Activated CD8-positive, alpha-beta memory T cell treated with anti-CD3 and anti-CD28 coated beads for 36 hours (primary cell): ENCODE measurements at regions not wholly inside any gene's neighbourhood (a gene's known extent, or its start where the extent isn't known, plus 50 kb on each side); places are given as distances from the start of the nearest gene placed in this dataset.
"Not testable (repeated sequence)": the region's sequence is repeated elsewhere in the genome, so short reads cannot be mapped to it uniquely, and the experiment has no call there.

ENCODE experiments used
- CTCF ChIA-PET: fragments of 350-600 bp; sonication (Branson Sonifier 250); formaldehyde crosslinking; loops from one replicate; lab custom pipeline; 2021; ENCODE audit warnings: antibody characterized with exemption; lab: Charles Lee
- POLR2A ChIA-PET: fragments of 350-600 bp; sonication (Branson Sonifier 250); formaldehyde crosslinking; loops from one replicate; lab custom pipeline; 2021; ENCODE audit warnings: antibody characterized with exemption; lab: Charles Lee

- CTCF ChIA-PET, POLR2A ChIA-PET: not testable (repeated sequence)
These were observed 61.3 kb downstream of the AIPL1 start for GRCh38 chr17:6373599-6373998.

GRCh38 chr17:6366221-6366666, 68.7 kb downstream of the AIPL1 start:
- ChIA-PET CTCF (interaction anchor here (1.1 kb wide), 1 partner anchor 47 kb away, joined by 3 read pairs; no protein-coding TSS in a partner anchor), POLR2A (no interaction called here)

DNA sequence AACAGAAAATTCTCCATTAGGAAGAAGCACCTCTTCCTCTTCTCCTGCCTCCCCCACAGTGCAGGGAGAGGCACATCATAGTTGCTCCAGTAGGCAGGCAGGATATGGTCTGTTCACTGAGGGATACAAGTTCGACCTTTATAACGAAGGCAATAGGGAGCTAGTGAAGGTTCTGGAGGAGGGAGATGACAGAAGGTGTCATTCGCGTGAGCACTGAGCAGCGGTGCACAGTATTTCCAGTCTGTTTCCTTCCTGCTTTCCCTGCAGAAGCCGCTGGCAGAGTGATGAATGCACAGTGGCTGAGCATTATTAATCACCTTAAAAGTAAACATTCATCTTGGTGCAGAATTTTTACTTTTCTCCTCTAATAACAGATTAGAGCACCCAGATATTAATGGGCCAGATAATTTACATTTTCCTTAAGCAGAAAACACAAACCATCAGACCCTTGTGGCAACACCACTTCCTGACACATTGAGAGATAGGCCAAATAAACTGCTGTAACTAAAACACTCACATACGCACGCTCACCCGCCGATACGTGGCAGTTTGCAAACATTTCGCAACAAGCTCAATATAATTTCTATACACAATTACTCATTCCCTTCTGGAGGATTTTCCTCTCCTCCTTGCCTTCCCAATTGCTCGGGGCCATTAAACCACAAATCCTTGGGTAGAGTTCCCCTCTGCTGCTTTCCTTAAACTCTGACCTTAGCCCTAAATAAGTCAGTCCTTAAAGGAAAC, 69.5 kb downstream of the AIPL1 start:
- CTCF ChIA-PET = interaction anchor here (1.1 kb wide), 1 partner anchor 48 kb away, joined by 3 read pairs; no protein-coding TSS in a partner anchor
- POLR2A ChIA-PET = no interaction called here

DNA sequence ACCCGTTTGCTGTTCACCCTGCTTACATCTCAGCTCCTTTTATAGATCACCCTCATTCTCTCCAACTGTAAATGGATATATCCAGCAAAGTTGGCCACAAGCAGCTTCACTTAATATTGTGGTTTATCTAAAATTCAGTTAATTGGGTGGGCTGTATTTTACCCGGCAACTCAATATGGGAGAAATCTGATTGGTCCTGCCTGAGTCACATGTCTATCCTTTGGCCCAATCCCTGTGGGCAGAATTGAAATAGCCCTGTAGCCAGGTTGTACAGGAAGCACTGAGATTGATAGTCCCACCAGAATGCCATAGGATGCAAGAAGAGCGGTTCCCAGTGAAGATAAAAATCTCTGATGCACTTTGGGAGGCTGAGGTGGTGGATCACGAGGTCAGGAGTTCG, 73.2 kb downstream of the AIPL1 start:
- POLR2A ChIA-PET = no interaction called here
- CTCF ChIA-PET = no interaction called here

DNA sequence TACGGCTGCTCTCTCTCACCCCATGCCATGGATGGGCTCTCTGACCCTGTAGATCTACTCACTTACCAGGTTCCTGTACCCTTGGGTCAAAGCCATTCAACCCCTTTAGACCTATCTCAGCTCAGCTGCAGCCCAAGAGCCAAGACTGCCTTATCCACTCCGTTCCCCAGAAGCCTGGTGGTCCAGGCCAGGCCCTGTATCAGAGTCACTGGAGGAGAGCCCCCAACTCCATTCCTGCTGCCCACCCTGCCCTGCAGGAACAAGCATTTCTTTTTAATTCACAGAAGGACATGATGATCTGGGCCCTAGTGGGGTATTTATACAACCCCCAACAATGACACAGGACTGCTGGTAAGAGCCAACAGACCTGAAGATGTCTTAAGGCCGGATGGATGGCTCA, 76.8 kb downstream of the AIPL1 start:
- POLR2A ChIA-PET = no interaction called here
- CTCF ChIA-PET = no interaction called here

DNA sequence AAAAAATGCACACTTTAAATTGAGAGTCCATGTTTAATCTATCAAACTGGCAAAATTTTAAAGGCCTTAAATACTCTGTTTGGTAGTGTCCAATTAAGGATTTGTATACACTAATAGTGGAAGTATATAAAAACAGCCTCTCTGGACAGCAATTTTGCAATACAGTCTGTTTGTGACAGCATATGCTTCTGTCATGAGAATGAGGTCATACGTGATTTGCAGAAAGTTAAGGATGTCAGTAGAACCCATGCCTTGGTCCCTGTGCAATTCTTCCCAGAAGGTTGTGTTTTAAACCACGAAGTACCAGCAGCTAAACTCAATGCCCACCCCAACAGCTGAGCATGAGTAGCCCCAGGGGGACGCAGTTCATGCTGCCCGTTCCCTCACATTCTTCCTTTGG, 78.4 kb downstream of the AIPL1 start:
- CTCF ChIA-PET = no interaction called here
- POLR2A ChIA-PET = no interaction called here

DNA sequence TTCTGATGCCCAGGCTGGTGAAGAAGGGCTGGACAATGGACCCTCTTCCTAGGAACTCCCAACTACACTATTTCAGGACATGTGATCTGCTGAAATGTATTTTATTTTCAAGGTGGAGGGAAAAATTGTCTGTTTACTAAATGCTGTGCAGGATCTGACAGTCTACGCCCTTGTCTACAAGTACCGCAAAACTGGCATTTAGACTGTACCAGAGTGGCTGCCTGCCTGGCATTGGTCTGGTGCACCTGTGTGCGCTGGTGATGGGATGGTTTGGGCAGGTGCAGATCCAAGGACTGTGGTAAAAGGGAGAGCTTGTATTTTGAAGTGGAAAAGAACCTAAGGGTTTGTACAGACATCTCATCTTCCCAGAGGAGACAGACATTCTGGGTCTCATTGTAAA, 79.7 kb downstream of the AIPL1 start:
- CTCF ChIA-PET = no interaction called here

DNA sequence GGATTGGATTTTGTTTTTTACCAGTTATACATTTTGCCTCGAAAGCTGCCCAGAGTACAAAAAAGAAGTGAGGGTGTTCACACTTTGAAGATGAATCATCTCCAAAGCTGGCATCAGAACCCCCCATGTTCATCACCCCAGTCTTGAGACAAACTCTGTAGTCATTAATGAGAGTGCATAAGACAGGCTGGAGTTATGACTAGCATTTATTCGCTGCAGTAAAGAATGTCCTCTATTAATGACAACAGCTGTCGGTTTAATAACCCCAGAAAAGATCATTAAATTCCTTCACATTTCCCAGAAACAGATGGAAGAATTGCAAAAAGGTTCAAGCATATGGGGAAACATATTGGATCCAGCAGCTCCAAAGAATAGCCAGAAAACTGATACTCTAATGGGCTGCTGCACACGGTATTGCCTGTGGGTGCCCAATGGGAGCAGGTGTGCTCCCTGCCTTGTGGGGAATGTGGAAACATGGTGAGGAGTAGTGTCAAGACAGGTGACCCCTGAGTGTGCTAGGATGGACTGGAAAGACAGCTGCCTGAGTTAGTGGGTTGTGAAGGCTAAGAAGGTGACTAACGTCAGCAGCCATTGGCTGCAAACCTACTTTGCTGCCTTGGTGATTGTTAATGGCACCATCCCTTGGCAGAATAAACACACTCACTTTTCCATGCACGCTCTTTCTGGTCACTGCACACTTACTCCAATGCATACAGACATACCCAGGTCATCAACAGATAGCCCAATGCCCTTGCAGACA, 81.9 kb downstream of the AIPL1 start:
- POLR2A ChIA-PET = no interaction called here
- CTCF ChIA-PET = no interaction called here

More for the DNA sequence above, 79.7 kb downstream of the AIPL1 start:
- POLR2A ChIA-PET = no interaction called here

- ChIA-PET POLR2A (no interaction called here), CTCF (no interaction called here)
These were observed 82.9 kb downstream of the AIPL1 start for GRCh38 chr17:6352016-6352415.

GRCh38 chr17:6350806-6351205, 84.1 kb downstream of the AIPL1 start:
- ChIA-PET POLR2A (no interaction called here), CTCF (no interaction called here)

GRCh38 chr17:6348891-6349290, 86.0 kb downstream of the AIPL1 start:
- POLR2A ChIA-PET = no interaction called here
- CTCF ChIA-PET = no interaction called here

DNA sequence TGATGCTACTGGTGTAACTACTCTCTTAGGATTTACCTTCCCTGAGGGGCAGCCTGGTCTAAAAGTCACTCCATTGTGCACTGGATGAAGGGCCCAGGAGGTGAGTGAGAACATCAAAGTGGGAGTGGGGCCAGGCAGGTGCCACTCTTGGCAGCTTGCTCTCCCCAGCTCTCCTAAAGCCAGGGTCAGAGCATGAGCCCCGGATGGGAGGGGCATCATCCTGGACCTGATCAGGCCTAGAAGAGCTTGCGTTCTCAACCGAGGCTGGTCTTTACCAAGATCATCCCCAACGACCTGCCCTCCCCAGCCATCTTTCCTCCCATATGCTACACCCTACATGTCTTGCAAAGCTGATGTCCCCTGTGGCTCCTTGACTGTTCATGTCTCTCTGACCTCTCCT, 87.1 kb downstream of the AIPL1 start:
- CTCF ChIA-PET = no interaction called here

DNA sequence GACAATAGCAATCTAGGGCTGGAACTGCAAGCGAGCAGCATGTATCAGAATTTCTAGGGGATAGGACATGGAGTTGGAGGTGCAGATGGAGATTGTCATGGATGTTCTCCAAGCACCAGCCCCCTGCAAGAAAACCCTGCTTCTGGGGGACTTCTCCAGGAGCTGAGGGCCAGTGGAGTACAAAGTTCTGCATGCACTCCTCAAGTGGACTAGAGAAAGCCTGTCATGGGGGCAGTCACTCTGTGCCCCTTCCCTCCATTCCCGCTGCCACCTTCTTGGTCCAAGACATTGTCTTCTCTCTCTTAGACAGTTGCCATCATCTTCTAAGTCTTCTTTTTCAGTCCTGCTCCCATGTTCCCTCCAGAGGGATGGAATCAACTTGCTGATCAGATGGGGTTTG, 87.9 kb downstream of the AIPL1 start:
- ChIA-PET CTCF (no interaction called here), POLR2A (no interaction called here)

More for the DNA sequence above, 87.1 kb downstream of the AIPL1 start:
- POLR2A ChIA-PET = no interaction called here

DNA sequence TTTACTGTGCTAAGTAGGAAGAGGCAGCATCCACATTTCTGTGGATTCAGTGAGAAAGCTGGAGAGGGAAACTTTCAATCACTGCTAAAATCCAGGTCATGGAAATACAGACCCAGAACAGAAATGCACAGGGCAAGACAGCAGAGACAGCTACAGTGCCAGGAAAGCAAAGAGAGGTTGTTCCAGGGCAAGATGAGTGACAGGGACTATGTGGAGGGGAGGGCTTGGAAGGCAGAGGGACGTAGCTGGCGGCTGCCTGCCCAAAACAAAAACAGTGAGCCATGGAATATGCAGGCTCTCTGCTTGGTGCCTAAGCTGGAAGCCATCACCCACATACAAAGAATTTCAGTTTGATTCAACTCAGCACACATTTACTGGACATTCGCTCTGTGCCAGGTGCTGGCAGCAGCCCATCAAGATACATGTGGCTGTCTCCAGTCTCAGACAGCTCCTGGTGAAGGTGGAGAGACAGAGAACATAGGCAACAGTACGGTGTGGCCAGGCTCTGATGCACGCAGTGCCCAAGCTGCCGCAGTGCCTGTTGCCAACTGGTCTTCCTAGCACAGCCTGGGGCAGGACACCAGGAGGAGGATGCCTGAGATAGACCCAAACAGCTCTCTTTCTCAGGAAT, 88.7 kb downstream of the AIPL1 start:
- ChIA-PET POLR2A (no interaction called here), CTCF (no interaction called here)

DNA sequence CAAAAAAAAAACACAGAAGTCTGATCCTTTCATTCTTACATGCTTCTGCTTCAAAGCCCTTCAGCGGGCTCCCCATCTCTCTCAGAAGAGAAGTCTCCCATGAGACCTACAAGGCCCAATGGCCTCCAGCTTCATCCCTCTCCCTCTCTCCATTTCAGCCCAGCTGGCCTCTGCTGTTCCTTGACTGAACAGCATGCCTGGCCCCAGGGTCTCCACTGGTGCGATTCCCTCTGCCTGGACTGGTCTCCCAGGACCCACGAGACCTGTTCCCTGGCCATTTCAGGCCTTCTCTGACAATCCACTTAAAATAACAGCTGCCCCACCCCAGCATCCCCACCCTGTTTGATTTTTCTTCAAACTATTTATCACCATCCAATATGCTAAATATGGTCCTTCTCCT, 91.2 kb downstream of the AIPL1 start:
- ChIA-PET CTCF (no interaction called here), POLR2A (no interaction called here)

- ChIA-PET CTCF (no interaction called here), POLR2A (no interaction called here)
These were observed 91.7 kb downstream of the AIPL1 start for GRCh38 chr17:6343191-6343590.

GRCh38 chr17:6340708-6341107, 94.2 kb downstream of the AIPL1 start:
- POLR2A ChIA-PET = no interaction called here
- CTCF ChIA-PET = no interaction called here

DNA sequence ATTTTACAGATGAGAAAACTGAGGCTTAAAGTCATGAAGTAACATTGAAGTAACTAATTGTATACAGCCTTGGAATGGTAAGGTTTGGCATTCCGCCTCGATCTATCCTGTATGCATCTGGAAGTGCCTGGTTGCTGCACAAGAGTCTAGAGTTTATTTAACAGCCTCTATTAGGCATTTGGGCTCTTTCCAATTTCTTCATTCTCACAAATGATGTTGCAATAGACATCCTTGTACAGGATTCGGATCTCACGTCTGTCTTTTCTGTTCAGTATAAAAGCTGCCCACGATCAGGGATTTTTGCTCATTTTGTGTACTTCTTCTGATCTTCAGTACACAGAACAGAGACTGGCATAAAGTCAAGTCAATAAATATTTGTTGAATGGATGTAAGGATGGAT, 100.5 kb downstream of the AIPL1 start:
- CTCF ChIA-PET = no interaction called here
- POLR2A ChIA-PET = no interaction called here

GRCh38 chr17:6330936-6331335, 104.0 kb downstream of the AIPL1 start:
- ChIA-PET POLR2A (no interaction called here), CTCF (interaction anchor here (0.6 kb wide), 1 partner anchor 14 kb away, joined by 3 read pairs; no protein-coding TSS in a partner anchor)

DNA sequence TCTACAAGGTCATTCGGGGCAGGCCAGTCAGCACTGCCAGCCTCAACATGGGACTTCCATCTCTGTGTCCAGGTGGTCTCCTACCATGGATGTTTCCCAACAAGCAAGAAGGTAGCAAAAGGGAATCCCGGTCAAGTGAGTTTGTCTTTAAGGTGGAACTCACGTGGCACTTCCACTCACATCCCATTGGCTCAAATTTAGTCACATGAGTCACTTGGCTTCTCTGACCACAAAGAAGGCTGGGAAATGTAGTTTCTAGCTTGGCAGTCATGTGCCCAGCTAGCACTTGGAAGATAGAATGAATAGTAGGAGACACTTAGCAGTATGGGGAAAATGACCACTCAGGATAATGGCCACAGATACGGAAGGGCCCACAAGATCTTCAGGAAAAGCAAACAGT, 106.6 kb downstream of the AIPL1 start:
- ChIA-PET POLR2A (no interaction called here), CTCF (no interaction called here)
